LNCAP (cell line): ENCODE measurements at regions not wholly inside any gene's neighbourhood (a gene's known extent, or its start where the extent isn't known, plus 50 kb on each side); places are given as distances from the start of the nearest gene placed in this dataset.

Source experiments
- TF ChIP-seq, protein P1 (sequence below): fragments of 450-650 bp; IDR thresholded peaks from 2 replicates; pipeline ENCODE4 v1.5.1; 2017; ENCODE audit warnings: mild to moderate bottlenecking

GRCh38 chr2:134770702-134771101, 51.9 kb upstream of the TMEM163 start:
- TF ChIP-seq, protein P1, sequence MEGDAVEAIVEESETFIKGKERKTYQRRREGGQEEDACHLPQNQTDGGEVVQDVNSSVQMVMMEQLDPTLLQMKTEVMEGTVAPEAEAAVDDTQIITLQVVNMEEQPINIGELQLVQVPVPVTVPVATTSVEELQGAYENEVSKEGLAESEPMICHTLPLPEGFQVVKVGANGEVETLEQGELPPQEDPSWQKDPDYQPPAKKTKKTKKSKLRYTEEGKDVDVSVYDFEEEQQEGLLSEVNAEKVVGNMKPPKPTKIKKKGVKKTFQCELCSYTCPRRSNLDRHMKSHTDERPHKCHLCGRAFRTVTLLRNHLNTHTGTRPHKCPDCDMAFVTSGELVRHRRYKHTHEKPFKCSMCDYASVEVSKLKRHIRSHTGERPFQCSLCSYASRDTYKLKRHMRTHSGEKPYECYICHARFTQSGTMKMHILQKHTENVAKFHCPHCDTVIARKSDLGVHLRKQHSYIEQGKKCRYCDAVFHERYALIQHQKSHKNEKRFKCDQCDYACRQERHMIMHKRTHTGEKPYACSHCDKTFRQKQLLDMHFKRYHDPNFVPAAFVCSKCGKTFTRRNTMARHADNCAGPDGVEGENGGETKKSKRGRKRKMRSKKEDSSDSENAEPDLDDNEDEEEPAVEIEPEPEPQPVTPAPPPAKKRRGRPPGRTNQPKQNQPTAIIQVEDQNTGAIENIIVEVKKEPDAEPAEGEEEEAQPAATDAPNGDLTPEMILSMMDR: no peak

- TF ChIP-seq, protein P1: no peak
Observed at GRCh38 chr2:134771313-134771801, 52.6 kb upstream of the TMEM163 start.

DNA sequence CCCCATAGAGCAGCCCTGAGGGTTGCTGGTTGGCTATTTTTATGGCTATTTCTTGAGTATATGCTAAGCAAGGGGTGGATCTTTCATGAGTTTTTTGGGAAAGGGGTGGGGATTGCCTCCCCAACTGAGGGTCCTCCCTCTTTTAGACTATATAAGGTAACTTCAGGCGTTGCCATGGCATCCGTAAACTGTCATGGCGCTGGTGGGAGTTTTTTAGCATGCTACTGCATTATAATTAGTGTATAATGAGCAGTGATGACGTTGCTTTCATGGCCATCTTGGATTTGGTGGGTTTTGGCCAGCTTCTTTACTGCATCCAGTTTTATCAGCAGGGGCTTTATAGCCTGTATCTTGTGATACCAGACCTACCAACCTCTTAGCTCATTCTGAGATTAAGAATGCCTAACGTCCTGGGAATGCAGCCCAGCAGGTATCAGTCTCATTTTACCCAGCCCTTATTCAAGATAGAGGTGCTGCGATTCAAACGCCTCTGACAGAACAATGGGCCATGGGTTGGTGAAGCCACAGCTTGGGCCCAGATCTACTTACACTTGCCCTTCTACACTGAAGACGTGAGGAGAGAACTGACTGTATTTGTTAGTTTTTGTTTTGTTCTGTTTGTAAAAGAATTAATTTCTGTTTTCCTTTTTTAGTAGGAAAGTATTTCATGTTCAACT, 53.8 kb upstream of the TMEM163 start:
- TF ChIP-seq, protein P1: no peak

- TF ChIP-seq, protein P1: no peak
Observed at GRCh38 chr2:134773335-134773734, 54.5 kb upstream of the TMEM163 start.

DNA sequence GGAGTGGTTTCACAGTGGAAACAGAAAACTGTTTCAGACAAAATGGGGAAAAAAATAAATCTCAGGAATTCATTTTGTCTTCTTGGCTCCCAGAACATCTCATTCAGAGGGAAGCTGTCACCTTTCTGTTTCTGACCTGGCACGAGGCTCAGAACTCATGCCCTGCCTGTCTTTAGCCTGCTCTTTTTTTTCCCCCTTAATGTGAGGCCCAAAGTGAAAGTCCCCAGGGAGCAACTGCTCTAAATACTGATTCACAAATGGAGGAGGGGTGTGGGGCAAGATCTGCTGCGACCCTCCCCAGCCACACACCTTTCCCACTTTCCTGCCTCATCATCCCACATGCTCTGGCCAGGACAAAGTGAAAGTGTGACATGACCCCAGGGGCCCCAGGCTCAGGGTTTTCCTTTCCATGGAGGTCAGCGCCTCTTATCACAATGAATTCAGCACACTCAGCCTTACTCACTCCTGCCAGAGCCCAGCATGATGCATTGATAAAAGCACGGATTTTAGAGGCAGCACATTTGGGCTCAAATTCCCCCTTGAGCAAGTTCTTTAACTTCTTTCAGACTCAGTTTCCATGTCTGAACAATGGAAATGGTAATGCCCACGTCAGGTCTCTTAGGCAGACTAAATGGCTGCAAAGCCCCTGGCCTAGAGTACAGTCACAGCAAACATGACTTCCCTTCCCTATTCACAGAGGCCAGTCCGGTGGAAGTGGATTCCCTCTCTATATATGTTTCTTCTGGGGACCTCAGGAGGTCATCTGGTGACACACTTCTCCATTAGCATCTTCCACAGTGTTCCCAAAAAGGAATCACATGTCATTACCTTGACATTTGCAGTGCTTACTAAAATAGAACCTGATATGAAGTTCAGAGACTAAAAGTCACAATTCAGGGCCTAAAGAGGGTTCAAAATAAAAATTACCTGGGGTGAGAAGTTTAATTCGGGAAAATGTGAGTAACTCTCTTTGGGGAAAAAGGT, 55.3 kb upstream of the TMEM163 start:
- TF ChIP-seq, protein P1: no peak

DNA sequence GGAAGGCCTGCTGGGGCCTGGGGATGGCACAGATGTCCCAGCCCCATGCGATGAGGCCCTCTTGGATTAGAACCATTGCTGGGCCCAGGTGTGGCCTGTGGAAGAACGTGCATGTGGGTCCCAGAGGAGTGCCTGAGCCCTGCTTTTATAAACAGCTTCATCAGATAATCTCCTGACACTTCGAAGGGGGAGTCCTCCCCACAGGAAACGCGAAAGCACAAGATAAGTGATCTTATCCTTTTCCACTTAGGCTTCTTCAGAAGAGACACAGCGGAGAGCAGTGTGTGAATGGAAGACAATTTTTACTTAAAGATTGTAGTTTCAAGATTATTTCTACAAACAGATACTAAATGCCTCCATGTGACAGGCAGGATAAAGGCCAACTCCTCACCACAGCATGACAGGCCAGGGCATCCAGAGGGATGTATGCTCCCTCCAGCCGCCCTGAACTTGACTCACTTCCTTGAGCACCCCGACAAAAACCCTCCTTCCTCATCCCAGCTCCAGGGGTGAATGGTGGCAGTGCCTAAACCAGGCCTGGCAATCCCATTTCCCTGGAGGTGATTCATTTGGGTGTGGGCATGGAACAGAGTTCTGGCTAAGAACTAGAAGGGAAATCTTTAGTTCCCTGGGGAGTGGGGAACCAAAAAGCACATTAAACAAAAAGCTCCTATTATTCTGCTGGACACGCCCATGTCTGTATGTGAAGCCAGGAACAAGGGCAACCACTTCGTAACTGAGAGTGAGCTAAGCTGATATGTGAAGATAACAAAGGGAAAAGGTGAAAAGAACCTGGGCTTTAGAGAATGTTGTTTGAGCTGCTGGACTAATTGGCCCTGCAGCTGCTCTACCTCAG, 56.2 kb upstream of the TMEM163 start:
- TF ChIP-seq, protein P1: no peak

DNA sequence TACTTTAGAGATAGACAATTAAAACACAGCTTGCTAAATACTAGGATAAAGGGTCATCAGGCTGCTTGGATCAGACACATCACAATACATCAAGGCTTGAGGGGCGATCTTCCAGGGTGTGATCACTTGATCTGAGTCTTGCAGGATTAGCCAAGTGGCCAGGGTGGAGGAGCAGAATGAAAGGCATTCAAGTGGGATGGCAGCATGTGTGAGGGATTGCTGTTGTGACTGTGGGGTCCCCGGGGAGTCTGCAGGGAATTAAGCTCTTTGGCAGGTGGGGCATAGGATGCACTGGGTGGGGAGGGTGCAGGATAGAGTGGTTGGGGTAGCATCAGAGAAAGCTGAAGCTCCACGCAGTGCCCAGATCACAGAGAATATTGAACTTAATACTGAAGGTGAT, 58.0 kb upstream of the TMEM163 start:
- TF ChIP-seq, protein P1: no peak
